ENCODE measurements at regions not wholly inside any gene's neighbourhood (a gene's known extent, or its start where the extent isn't known, plus 50 kb on each side); places are given as distances from the start of the nearest gene placed in this dataset.

DNA sequence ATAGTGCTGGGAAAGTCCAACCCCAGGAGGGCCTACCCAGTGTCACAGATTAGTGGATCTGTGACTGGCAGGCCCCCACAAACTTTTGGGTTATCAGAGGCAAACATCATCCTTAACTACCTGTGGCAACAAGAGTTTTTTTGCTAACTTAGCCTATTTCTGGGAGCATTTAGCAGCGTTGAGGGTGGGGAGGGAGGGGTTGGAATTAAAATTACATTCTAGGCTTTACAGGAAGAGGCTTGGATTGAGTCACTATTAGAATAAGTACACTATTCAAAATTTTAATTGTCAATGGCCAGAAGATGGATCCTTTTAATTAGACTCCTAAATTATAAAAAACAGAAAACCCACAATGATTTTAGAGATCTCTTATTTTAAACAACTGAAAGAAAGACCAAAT, 267.9 kb upstream of the NPSR1 start:
- TF ChIP-seq, protein P1, sequence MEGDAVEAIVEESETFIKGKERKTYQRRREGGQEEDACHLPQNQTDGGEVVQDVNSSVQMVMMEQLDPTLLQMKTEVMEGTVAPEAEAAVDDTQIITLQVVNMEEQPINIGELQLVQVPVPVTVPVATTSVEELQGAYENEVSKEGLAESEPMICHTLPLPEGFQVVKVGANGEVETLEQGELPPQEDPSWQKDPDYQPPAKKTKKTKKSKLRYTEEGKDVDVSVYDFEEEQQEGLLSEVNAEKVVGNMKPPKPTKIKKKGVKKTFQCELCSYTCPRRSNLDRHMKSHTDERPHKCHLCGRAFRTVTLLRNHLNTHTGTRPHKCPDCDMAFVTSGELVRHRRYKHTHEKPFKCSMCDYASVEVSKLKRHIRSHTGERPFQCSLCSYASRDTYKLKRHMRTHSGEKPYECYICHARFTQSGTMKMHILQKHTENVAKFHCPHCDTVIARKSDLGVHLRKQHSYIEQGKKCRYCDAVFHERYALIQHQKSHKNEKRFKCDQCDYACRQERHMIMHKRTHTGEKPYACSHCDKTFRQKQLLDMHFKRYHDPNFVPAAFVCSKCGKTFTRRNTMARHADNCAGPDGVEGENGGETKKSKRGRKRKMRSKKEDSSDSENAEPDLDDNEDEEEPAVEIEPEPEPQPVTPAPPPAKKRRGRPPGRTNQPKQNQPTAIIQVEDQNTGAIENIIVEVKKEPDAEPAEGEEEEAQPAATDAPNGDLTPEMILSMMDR (IDR thresholded peaks at IDR 0.05), result no peak
- TF ChIP-seq POLR2A (IDR thresholded peaks at IDR 0.05) (no peak), EP300 (IDR thresholded peaks at IDR 0.05; ENCODE audit: low read depth) (no peak), POLR2AphosphoS5 (IDR thresholded peaks at IDR 0.05) (no peak)

Data from transverse colon (tissue), 4 donors.